Caco-2 (cell line): ENCODE measurements at regions not wholly inside any gene's neighbourhood (a gene's known extent, or its start where the extent isn't known, plus 50 kb on each side); places are given as distances from the start of the nearest gene placed in this dataset.
"Not testable (repeated sequence)": the region's sequence is repeated elsewhere in the genome, so short reads cannot be mapped to it uniquely, and the experiment has no call there.

ENCODE experiments used
- BruUV-seq: library from RNA; stranded (reverse); fragments of 400-500 nt; replicated peaks from 2 replicates; lab custom pipeline; 2021; lab: Mats Ljungman, UMichigan
- CTCF ChIA-PET: fragments of 300-600 bp; sonication (Branson Sonifier 250); formaldehyde crosslinking; loops from one replicate; lab custom pipeline; 2022; ENCODE audit warnings: antibody characterized with exemption; lab: Charles Lee
- POLR2A ChIA-PET: fragments of 300-600 bp; sonication (Branson Sonifier 250); formaldehyde crosslinking; loops from one replicate; lab custom pipeline; 2022; ENCODE audit warnings: antibody characterized with exemption; lab: Charles Lee
- DNase-seq, 2 experiments: peaks; one replicate each; pipeline versions ENCODE4 v3.0.0 to v3.0.0-alpha.2; 2020 to 2022
- H3K27me3 ChIP-seq: replicated peaks from 2 replicates; pipeline ENCODE4 v1.6.0; 2011; ENCODE audit warnings: low read length; ENCODE audit not compliant: control insufficient read depth, insufficient read depth
- H3K36me3 ChIP-seq: 2 replicates; pipeline ENCODE4 v1.5.1; 2011; ENCODE audit warnings: low read length; ENCODE audit not compliant: control insufficient read depth, insufficient read depth
- H3K4me1 ChIP-seq: fragments of 250-450 bp; sonication (Bioruptor Pico); 2 replicates; pipeline ENCODE4 v1.5.1; 2020; ENCODE audit warnings: mild to moderate bottlenecking
- H3K4me3 ChIP-seq: 2 replicates; pipeline ENCODE4 v1.5.1; 2011; ENCODE audit warnings: low read depth, mild to moderate bottlenecking, control low read depth, low read length
- H3K9me3 ChIP-seq: fragments of 250-450 bp; sonication (Bioruptor Pico); 2 replicates; pipeline ENCODE4 v1.5.1; 2020; ENCODE audit warnings: mild to moderate bottlenecking, moderate library complexity
- H3K27ac Mint-ChIP-seq: one replicate; pipeline ENCODE4 v1.8.0; 2022; ENCODE audit warnings: mixed read lengths; ENCODE audit not compliant: unreplicated experiment
- H3K27me3 Mint-ChIP-seq: one replicate; pipeline ENCODE4 v1.8.0; 2022; ENCODE audit warnings: mixed read lengths; ENCODE audit not compliant: insufficient read depth, unreplicated experiment
- H3K36me3 Mint-ChIP-seq: one replicate; pipeline ENCODE4 v1.8.0; 2022; ENCODE audit warnings: mild to moderate bottlenecking, mixed read lengths; ENCODE audit not compliant: insufficient read depth, unreplicated experiment
- H3K4me1 Mint-ChIP-seq: one replicate; pipeline ENCODE4 v1.8.0; 2022; ENCODE audit warnings: low read depth, mixed read lengths; ENCODE audit not compliant: unreplicated experiment
- H3K4me3 Mint-ChIP-seq: one replicate; pipeline ENCODE4 v1.8.0; 2022; ENCODE audit warnings: mild to moderate bottlenecking, moderate library complexity, mixed read lengths; ENCODE audit not compliant: unreplicated experiment
- H3K9me3 Mint-ChIP-seq: one replicate; pipeline ENCODE4 v1.8.0; 2022; ENCODE audit warnings: mixed read lengths; ENCODE audit not compliant: unreplicated experiment
- CTCF ChIP-seq, 2 experiments: fragments of 200-600 bp in 1 of 2; IDR thresholded peaks; 1 replicate in 1 of 2; 2 replicates in 1 of 2; pipeline versions ENCODE4 v1.5.1 to v1.8.0; 2011 to 2022; ENCODE audit warnings: antibody characterized with exemption in 1 of 2, control low read depth in 1 of 2, inconsistent platforms in 1 of 2, low read depth in 1 of 2, low read length in 1 of 2, mild to moderate bottlenecking in 1 of 2, moderate library complexity in 1 of 2; ENCODE audit not compliant: insufficient read depth in 1 of 2, severe bottlenecking in 1 of 2, unreplicated experiment in 1 of 2
- intact Hi-C: fragments of 100-400 bp; cut with micrococcal nuclease; formaldehyde crosslinking; loops from one replicate; pipeline ENCODE4 v1.10.0; 2022; ENCODE audit not compliant: unreplicated experiment

GRCh38 chr5:67636850-67637524, 440.4 kb upstream of the CD180 start:
- Mint-ChIP-seq H3K4me3 (no peak overlapping the region), H3K9me3 (peaks cover 33% of the 10 kb centered on the region), H3K4me1 (no peaks in the 10 kb centered on the region), H3K36me3 (no peaks in the 10 kb centered on the region), H3K27ac (no peak overlapping the region), H3K27me3 (no peaks in the 10 kb centered on the region)
- ChIA-PET CTCF (no interaction called here), POLR2A (no interaction called here)
- Histone ChIP-seq H3K27me3 (no peaks in the 10 kb centered on the region), H3K36me3 (no peaks in the 10 kb centered on the region), H3K9me3 (no peaks in the 10 kb centered on the region), H3K4me1 (no peaks in the 10 kb centered on the region), H3K4me3 (no peak overlapping the region)
- BruUV-seq: no TSS peak
- intact Hi-C loops: no loop called here
- TF ChIP-seq CTCF (IDR thresholded peaks at IDR 0.05; ENCODE audit: insufficient read depth in 1 of 2, low read depth in 1 of 2, low read length in 1 of 2, severe bottlenecking in 1 of 2, unreplicated experiment in 1 of 2): no peak
- DNase-seq: no peak

- no peaks in the 10 kb centered on the region for H3K27me3 Mint-ChIP-seq
- intact Hi-C loops: no loop called here
- Histone ChIP-seq H3K9me3 (no peaks in the 10 kb centered on the region), H3K27me3 (no peaks in the 10 kb centered on the region), H3K36me3 (no peaks in the 10 kb centered on the region), H3K4me3 (no peak overlapping the region), H3K4me1 (no peaks in the 10 kb centered on the region)
- H3K9me3 Mint-ChIP-seq: peaks cover 40% of the 10 kb centered on the region
- TF ChIP-seq CTCF (IDR thresholded peaks at IDR 0.05; ENCODE audit: insufficient read depth in 1 of 2, low read depth in 1 of 2, low read length in 1 of 2, severe bottlenecking in 1 of 2, unreplicated experiment in 1 of 2): no peak
- H3K4me1 Mint-ChIP-seq: no peaks in the 10 kb centered on the region
- BruUV-seq: no TSS peak
- H3K27ac Mint-ChIP-seq: no peak overlapping the region
- no peak for DNase-seq
- POLR2A ChIA-PET: no interaction called here
- H3K36me3 Mint-ChIP-seq: no peaks in the 10 kb centered on the region
- H3K4me3 Mint-ChIP-seq: no peak overlapping the region
- CTCF ChIA-PET: no interaction called here
Measured at GRCh38 chr5:67636091-67636490, 439.5 kb upstream of the CD180 start.

- H3K4me1 Mint-ChIP-seq, H3K36me3 ChIP-seq, H3K27ac Mint-ChIP-seq, H3K4me1 ChIP-seq, POLR2A ChIA-PET, BruUV-seq, H3K4me3 Mint-ChIP-seq, H3K9me3 Mint-ChIP-seq, H3K27me3 Mint-ChIP-seq, H3K4me3 ChIP-seq, H3K9me3 ChIP-seq, DNase-seq, CTCF ChIA-PET, H3K36me3 Mint-ChIP-seq, H3K27me3 ChIP-seq: not testable (repeated sequence)
- intact Hi-C loops: loop anchor here (10.0 kb wide), 1 partner anchor 132 kb away; no protein-coding TSS in a partner anchor
Measured at GRCh38 chr5:67627079-67627478, 430.5 kb upstream of the CD180 start.
